ENCODE measurements at regions not wholly inside any gene's neighbourhood (a gene's known extent, or its start where the extent isn't known, plus 50 kb on each side); places are given as distances from the start of the nearest gene placed in this dataset.

GRCh38 chr18:75349668-75350511, 77.6 kb downstream of the SMIM21 start:
- no peak overlapping the region for H3K4me3 ChIP-seq
- intact Hi-C loops (cut with DNase I): no loop called here
- peaks cover 0 to 13% (median 0%) of the 10 kb centered on the region in 3 donors for H3K9me3 ChIP-seq
- H3K4me1 ChIP-seq: no peaks in the 10 kb centered on the region
- no peaks in the 10 kb centered on the region for H3K27me3 ChIP-seq
- H3K27ac ChIP-seq: no peak overlapping the region
- no peak for TF ChIP-seq POLR2A (IDR thresholded peaks at IDR 0.05)
- TF ChIP-seq, protein P1, sequence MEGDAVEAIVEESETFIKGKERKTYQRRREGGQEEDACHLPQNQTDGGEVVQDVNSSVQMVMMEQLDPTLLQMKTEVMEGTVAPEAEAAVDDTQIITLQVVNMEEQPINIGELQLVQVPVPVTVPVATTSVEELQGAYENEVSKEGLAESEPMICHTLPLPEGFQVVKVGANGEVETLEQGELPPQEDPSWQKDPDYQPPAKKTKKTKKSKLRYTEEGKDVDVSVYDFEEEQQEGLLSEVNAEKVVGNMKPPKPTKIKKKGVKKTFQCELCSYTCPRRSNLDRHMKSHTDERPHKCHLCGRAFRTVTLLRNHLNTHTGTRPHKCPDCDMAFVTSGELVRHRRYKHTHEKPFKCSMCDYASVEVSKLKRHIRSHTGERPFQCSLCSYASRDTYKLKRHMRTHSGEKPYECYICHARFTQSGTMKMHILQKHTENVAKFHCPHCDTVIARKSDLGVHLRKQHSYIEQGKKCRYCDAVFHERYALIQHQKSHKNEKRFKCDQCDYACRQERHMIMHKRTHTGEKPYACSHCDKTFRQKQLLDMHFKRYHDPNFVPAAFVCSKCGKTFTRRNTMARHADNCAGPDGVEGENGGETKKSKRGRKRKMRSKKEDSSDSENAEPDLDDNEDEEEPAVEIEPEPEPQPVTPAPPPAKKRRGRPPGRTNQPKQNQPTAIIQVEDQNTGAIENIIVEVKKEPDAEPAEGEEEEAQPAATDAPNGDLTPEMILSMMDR (IDR thresholded peaks at IDR 0.05): no peak
- 54 to 61% methylated on average over 18 of the region's 18 CpGs for WGBS, 2 donors
- no peaks in the 10 kb centered on the region for H3K36me3 ChIP-seq (replicated peaks in 1 of 2; ENCODE audit: insufficient read depth in 1 of 2, low read depth in 2 of 2)
- DNase-seq (no peak), ATAC-seq (no peak)

GRCh38 chr18:75346671-75347070, 80.8 kb downstream of the SMIM21 start:
- 60 to 71% methylated on average over 6 of the region's 6 CpGs for WGBS, 2 donors
- DNase-seq (no peak), ATAC-seq (no peak)
- intact Hi-C loops (cut with DNase I): no loop called here
- Histone ChIP-seq H3K36me3 (replicated peaks in 1 of 2; ENCODE audit: insufficient read depth in 1 of 2, low read depth in 2 of 2) (no peaks in the 10 kb centered on the region), H3K9me3 (no peaks in the 10 kb centered on the region), H3K27me3 (no peaks in the 10 kb centered on the region), H3K4me1 (no peaks in the 10 kb centered on the region), H3K4me3 (no peak overlapping the region), H3K27ac (no peak overlapping the region)
- TF ChIP-seq POLR2A (IDR thresholded peaks at IDR 0.05): no peak
- TF ChIP-seq, protein P1 (IDR thresholded peaks at IDR 0.05): no peak

DNA sequence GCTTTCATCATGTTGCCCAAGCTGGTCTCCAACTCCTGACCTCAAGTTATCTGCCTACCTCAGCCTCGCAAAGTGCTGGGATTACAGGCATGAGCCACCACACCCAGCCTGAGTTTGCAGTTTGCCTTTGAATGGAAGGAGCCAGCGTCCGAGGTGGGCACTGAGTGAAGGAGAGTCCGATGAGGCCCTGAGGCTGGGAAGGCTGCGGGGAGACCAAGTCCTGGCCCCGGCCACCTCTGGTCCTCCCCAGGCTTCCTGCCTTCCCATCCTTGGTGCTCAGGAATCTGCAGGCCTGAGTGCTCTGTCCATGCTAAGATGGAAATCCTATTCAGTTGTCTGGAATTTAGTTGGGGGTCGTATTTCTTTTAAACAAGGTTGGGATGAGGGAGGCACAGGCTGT, 82.9 kb downstream of the SMIM21 start:
- no peak overlapping the region for H3K4me3 ChIP-seq
- ATAC-seq (no peak), DNase-seq (no peak)
- no peaks in the 10 kb centered on the region for H3K27me3 ChIP-seq
- no peaks in the 10 kb centered on the region for H3K9me3 ChIP-seq
- H3K4me1 ChIP-seq: no peaks in the 10 kb centered on the region
- intact Hi-C loops (cut with DNase I): no loop called here
- no peaks in the 10 kb centered on the region for H3K36me3 ChIP-seq (replicated peaks in 1 of 2; ENCODE audit: insufficient read depth in 1 of 2, low read depth in 2 of 2)
- H3K27ac ChIP-seq: no peak overlapping the region
- TF ChIP-seq, protein P1 (IDR thresholded peaks at IDR 0.05): no peak
- no peak for TF ChIP-seq POLR2A (IDR thresholded peaks at IDR 0.05)
- WGBS, 2 donors: 61 to 68% methylated on average over 6 to 7 of the region's 7 CpGs

DNA sequence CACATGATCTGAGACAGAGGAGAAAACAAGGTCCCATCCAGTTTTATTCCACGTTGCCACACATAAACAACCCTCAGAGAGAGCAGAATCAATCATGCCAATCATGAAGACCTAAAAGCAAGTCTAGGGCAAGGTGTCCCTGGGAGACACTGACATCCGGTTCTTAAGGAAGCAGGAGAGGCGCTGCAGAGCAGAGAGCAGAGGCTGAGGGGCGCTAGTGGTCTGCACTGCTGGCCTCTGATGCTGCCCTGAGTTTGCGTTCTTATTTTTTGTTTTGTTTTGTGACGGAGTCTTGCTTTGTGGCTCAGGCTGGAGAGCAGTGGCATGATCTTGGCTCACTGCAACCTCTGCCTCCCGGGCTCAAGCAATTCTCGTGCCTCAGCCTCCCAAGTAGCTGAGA, 83.3 kb downstream of the SMIM21 start:
- no peaks in the 10 kb centered on the region for H3K4me1 ChIP-seq
- no peak overlapping the region for H3K4me3 ChIP-seq
- ATAC-seq (no peak), DNase-seq (no peak)
- no peaks in the 10 kb centered on the region for H3K27me3 ChIP-seq
- H3K27ac ChIP-seq: no peak overlapping the region
- no peaks in the 10 kb centered on the region for H3K9me3 ChIP-seq
- intact Hi-C loops (cut with DNase I): no loop called here
- TF ChIP-seq, protein P1 (IDR thresholded peaks at IDR 0.05): no peak
- no peak for TF ChIP-seq POLR2A (IDR thresholded peaks at IDR 0.05)
- 82 to 90% methylated on average over 8 of the region's 8 CpGs for WGBS, 2 donors
- H3K36me3 ChIP-seq (replicated peaks in 1 of 2; ENCODE audit: insufficient read depth in 1 of 2, low read depth in 2 of 2): no peaks in the 10 kb centered on the region

DNA sequence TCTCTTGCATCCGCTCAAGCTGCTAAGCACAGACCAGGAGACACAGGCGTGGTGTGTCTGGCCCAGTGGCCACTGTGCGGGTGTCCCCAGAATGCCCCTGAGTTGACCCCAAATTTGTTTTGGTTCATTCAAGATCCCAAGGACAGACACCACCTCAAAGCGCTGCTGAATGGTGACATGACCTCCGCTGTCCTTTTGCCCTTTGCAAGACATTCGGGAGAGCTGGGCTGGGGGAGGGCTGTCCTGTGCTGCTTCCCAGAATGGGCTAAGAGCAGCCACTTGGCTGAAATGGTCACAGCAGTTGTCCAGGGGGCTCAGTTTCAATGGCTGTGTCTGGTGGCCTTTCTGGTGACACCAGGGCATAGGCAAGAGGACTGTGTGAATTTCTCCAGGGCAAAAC, 84.1 kb downstream of the SMIM21 start:
- Histone ChIP-seq H3K36me3 (replicated peaks in 1 of 2; ENCODE audit: insufficient read depth in 1 of 2, low read depth in 2 of 2) (no peaks in the 10 kb centered on the region), H3K27ac (no peak overlapping the region), H3K4me3 (no peak overlapping the region), H3K4me1 (no peaks in the 10 kb centered on the region), H3K27me3 (no peaks in the 10 kb centered on the region), H3K9me3 (no peaks in the 10 kb centered on the region)
- TF ChIP-seq, protein P1 (IDR thresholded peaks at IDR 0.05): no peak
- TF ChIP-seq POLR2A (IDR thresholded peaks at IDR 0.05): no peak
- intact Hi-C loops (cut with DNase I): no loop called here
- DNase-seq: no peak
- 85 to 98% methylated on average over 6 of the region's 6 CpGs for WGBS, 2 donors
- no peak for ATAC-seq
